RCC 7860 (cell line): ENCODE measurements at regions not wholly inside any gene's neighbourhood (a gene's known extent, or its start where the extent isn't known, plus 50 kb on each side); places are given as distances from the start of the nearest gene placed in this dataset.
"Not testable (repeated sequence)": the region's sequence is repeated elsewhere in the genome, so short reads cannot be mapped to it uniquely, and the experiment has no call there.

Experiments used
- DNase-seq: peaks from one replicate; pipeline ENCODE4 v3.0.0-alpha.2; 2015; ENCODE audit warnings: low spot score
- FAIRE-seq: peaks from 2 replicates; lab custom pipeline; 2012; peaks lifted over from hg19 to GRCh38; lab: Jason Lieb, UNC

DNA sequence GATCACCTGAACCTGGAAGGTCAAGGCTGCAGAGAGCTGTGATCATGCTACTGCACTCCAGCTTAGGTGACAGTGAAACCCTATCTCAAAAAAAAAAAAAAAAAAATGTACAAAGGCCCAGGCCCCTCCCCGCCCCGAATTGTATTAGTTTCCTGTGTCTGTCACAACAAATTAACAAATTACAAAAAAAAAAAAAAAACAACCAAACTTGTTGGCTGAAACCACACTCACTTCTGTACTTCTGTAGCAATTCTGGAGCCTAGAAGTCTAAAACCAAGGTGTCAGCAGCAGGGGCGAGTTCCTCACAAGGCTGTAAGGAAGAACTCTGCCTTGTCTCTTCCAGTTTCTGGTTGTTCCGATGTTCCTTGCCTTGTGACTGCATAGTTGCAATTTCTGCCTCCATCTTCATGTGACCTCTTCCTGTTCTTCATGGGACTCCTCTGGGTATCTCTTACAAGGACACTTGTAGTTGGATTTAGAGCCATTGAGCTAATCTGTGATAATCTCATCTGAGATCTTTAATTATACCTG lies 100.8 kb upstream of the ZSWIM2 start:
- no peak for FAIRE-seq
- no peak for DNase-seq

DNA sequence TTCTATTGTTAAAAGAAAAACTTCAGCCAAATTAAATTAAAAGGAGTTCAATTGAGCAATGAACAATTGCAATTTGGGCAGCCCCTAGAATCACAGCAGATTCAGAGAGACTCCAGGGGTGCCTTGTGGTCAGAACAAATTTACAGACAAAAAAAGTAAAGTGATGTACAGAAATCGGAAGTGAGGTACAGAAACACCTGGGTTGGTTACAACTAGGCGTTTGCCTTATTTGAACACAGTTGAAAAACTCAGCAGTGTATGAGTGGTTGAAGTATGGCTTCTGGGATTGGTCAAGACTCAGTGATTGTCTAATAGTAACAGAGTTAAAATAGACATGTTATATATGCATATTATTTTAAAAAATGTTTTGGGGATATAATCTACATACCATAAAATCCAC lies 98.5 kb upstream of the ZSWIM2 start:
- FAIRE-seq, result no peak
- DNase-seq, result no peak

- DNase-seq, result no peak
- FAIRE-seq, result no peak
Observed at GRCh38 chr2:186946896-186947467, 98.0 kb upstream of the ZSWIM2 start.

GRCh38 chr2:186941853-186942252 lies 92.9 kb upstream of the ZSWIM2 start:
- DNase-seq (no peak), FAIRE-seq (no peak)

DNA sequence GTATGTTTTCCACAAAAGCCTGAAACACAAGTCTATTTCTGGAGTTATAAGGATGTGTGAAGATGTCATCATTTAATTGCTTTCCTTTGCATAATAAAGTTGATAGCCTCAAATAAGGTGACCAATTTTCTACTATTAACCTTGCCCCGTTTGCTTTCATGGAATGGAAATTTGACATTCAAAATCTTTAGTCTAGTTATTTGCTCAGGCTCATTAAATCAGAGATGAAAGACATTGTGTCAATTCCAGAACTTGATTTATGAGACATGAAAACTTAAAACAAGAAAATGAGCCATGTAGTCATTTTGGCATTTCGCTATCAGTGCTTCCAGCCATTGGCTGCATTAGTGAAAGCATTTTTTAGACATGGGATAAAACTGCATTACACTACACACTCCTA lies 91.5 kb upstream of the ZSWIM2 start:
- FAIRE-seq (no peak), DNase-seq (no peak)

GRCh38 chr2:186934420-186934819 lies 85.5 kb upstream of the ZSWIM2 start:
- no peak for FAIRE-seq
- DNase-seq, result no peak

DNA sequence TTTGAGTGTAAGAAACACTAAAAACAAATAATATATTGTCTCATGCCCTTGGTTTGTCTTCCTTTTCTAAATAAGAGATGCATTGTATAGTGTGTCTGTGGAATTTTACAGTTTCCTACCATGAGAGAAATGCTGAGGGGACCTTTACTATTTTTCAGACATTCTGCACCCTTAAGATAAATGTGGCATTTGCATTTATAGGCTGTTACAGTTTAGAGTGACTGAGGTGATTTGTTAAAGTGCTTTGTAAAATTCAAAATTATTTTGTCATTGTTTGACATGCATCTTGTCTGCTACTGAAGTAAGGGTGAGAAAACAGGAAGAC lies 78.9 kb upstream of the ZSWIM2 start:
- DNase-seq (no peak), FAIRE-seq (no peak)

DNA sequence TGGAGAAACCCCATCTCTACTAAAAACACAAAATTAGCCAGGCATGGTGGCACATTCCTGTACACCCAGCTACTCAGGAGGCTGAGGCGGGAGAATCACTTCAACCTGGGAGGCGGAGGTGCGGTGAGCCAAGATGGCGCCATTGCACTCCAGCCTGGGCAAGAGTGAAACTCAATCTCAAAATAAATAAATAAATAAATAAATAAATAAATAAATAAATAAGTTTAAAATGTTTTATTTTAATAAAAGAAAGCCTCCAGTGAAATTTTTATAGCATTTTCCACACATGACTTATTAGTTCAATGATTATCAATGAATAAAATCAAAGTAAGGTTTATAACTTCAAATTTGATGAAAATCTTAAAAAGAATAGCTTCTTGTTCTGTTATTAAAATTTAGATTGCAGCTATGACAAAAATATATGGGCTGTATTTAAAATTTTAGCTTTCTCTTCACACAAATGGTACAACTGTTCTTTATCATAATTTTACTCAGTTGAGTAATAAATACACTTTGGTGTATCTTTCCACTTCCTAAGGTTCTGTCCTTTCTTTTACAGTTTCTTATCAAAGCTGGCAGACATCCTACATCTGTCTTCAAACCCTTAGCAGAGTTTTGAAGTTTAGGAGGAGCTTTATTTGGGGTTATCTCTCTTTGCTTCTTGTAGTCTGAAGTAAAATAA lies 78.4 kb upstream of the ZSWIM2 start:
- no peak for DNase-seq
- FAIRE-seq, result no peak

- FAIRE-seq (no peak), DNase-seq (no peak)
Observed at GRCh38 chr2:186925514-186925913, 76.5 kb upstream of the ZSWIM2 start.

GRCh38 chr2:186922316-186922715 lies 73.3 kb upstream of the ZSWIM2 start:
- not testable (repeated sequence) for FAIRE-seq, DNase-seq

GRCh38 chr2:186919296-186919695 lies 70.3 kb upstream of the ZSWIM2 start:
- FAIRE-seq, result no peak
- peak; percentile 21 for DNase-seq

- FAIRE-seq (no peak), DNase-seq (no peak)
Observed at GRCh38 chr2:186918495-186918894, 69.5 kb upstream of the ZSWIM2 start.

- FAIRE-seq (no peak), DNase-seq (no peak)
Observed at GRCh38 chr2:186917866-186918265, 68.9 kb upstream of the ZSWIM2 start.

GRCh38 chr2:186913870-186914269 lies 64.9 kb upstream of the ZSWIM2 start:
- no peak for FAIRE-seq
- no peak for DNase-seq

DNA sequence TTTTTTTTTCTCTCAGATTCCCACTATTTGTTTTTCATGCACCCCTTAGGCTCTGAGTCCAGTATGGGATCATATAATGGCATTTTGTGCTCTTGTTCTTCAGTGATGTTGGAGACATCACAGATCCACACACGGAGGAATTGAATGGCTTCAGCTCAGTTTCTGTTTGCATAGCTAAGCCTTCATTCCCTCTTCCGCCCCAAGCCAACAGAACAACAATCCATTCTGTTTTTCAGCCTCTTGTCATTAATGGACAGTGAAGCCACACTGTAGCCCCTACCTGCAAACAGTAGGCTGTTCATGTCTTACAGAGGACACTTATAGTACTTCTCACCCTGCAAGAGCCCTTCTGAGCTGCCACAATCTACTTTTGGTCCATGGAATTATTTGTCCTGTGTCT lies 64.0 kb upstream of the ZSWIM2 start:
- no peak for FAIRE-seq
- DNase-seq, result no peak

- no peak for FAIRE-seq
- DNase-seq, result no peak
Observed at GRCh38 chr2:186911551-186912085, 62.6 kb upstream of the ZSWIM2 start.

DNA sequence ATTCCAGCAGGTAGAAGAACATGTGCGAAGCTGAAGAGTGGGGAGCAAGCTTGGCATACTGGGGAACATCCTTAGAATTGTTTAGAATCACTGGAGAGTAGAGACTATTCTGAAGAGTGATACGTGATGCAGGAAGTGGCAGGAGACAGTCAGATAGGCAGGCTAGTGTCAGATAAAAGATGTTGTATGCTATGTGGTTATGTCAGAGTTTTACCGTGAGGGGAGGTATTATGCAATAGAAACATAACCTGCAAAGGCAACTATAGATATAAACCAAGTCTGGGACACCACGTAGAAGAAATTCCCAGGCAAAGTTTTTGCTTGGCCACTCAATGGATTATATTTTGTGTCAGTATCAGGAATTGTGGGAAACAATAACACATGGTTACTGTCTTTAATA lies 62.0 kb upstream of the ZSWIM2 start:
- DNase-seq, result no peak
- no peak for FAIRE-seq

- no peak for FAIRE-seq
- no peak for DNase-seq
Observed at GRCh38 chr2:186909095-186909494, 60.1 kb upstream of the ZSWIM2 start.

- no peak for DNase-seq
- no peak for FAIRE-seq
Observed at GRCh38 chr2:186907897-186908296, 58.9 kb upstream of the ZSWIM2 start.

- peak; percentile 22 for FAIRE-seq
Observed at GRCh38 chr2:186903216-186903615, 54.2 kb upstream of the ZSWIM2 start.

More at GRCh38 chr2:186903216-186903615, 54.2 kb upstream of the ZSWIM2 start:
- peak; percentile 23 for DNase-seq
